ENCODE measurements at regions not wholly inside any gene's neighbourhood (a gene's known extent, or its start where the extent isn't known, plus 50 kb on each side); places are given as distances from the start of the nearest gene placed in this dataset.

GRCh38 chr15:87493803-87494202, 762.7 kb downstream of the NTRK3 start:
- TF ChIP-seq, protein P1, sequence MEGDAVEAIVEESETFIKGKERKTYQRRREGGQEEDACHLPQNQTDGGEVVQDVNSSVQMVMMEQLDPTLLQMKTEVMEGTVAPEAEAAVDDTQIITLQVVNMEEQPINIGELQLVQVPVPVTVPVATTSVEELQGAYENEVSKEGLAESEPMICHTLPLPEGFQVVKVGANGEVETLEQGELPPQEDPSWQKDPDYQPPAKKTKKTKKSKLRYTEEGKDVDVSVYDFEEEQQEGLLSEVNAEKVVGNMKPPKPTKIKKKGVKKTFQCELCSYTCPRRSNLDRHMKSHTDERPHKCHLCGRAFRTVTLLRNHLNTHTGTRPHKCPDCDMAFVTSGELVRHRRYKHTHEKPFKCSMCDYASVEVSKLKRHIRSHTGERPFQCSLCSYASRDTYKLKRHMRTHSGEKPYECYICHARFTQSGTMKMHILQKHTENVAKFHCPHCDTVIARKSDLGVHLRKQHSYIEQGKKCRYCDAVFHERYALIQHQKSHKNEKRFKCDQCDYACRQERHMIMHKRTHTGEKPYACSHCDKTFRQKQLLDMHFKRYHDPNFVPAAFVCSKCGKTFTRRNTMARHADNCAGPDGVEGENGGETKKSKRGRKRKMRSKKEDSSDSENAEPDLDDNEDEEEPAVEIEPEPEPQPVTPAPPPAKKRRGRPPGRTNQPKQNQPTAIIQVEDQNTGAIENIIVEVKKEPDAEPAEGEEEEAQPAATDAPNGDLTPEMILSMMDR (IDR thresholded peaks at IDR 0.05), result no peak
- TF ChIP-seq POLR2A (IDR thresholded peaks at IDR 0.05) (no peak), POLR2AphosphoS5 (IDR thresholded peaks at IDR 0.05) (no peak)

GRCh38 chr15:87492321-87492720, 764.2 kb downstream of the NTRK3 start:
- intact Hi-C loops (cut with DNase I), result no loop called here
- Histone ChIP-seq H3K27ac (no peak overlapping the region), H3K4me1 (replicated peaks) (no peaks in the 10 kb centered on the region), H3K4me3 (no peak overlapping the region), H3K27me3 (replicated peaks; ENCODE audit: insufficient read depth) (no peaks in the 10 kb centered on the region), H3K9me3 (no peaks in the 10 kb centered on the region), H3K36me3 (no peaks in the 10 kb centered on the region)
- no peak for DNase-seq (ENCODE audit: low spot score)
- WGBS, result 94% methylated on average over 1 of the region's 1 CpG
- TF ChIP-seq POLR2A (IDR thresholded peaks at IDR 0.05), result no peak
- no peak for TF ChIP-seq POLR2AphosphoS5 (IDR thresholded peaks at IDR 0.05)
- TF ChIP-seq, protein P1 (IDR thresholded peaks at IDR 0.05), result no peak

More at GRCh38 chr15:87493803-87494202, 762.7 kb downstream of the NTRK3 start:
- no peaks in the 10 kb centered on the region for H3K4me1 ChIP-seq (replicated peaks)
- no peaks in the 10 kb centered on the region for H3K36me3 ChIP-seq
- intact Hi-C loops (cut with DNase I), result no loop called here
- H3K27ac ChIP-seq, result no peak overlapping the region
- H3K27me3 ChIP-seq (replicated peaks; ENCODE audit: insufficient read depth), result no peaks in the 10 kb centered on the region
- no peak overlapping the region for H3K4me3 ChIP-seq
- no peaks in the 10 kb centered on the region for H3K9me3 ChIP-seq
- no peak for DNase-seq (ENCODE audit: low spot score)

DNA sequence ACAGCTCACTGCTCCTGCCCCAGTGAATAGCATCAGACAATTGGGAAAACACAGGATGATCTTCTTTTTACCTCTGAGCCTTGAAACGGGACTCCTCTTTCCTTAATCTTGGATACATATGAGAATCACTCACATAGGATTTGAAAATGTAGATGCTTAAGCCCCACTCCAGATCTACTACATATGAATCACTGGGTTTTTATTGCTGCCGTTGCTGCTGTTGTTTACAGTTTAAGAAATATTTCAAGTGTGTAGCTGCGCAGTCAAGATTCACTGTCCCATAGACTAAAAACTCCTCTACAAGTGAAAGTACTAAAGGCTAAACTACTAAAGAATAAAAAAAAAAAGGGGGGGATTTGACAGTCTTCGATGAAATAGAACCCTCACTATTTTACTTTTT, 765.9 kb downstream of the NTRK3 start:
- Histone ChIP-seq H3K27ac (no peak overlapping the region), H3K4me1 (replicated peaks) (no peaks in the 10 kb centered on the region), H3K9me3 (no peaks in the 10 kb centered on the region), H3K36me3 (no peaks in the 10 kb centered on the region), H3K27me3 (replicated peaks; ENCODE audit: insufficient read depth) (no peaks in the 10 kb centered on the region), H3K4me3 (no peak overlapping the region)
- intact Hi-C loops (cut with DNase I), result no loop called here
- DNase-seq (ENCODE audit: low spot score), result no peak
- TF ChIP-seq, protein P1 (IDR thresholded peaks at IDR 0.05), result no peak
- TF ChIP-seq POLR2AphosphoS5 (IDR thresholded peaks at IDR 0.05), result no peak
- no peak for TF ChIP-seq POLR2A (IDR thresholded peaks at IDR 0.05)
- WGBS, result 59% methylated on average over 4 of the region's 4 CpGs

DNA sequence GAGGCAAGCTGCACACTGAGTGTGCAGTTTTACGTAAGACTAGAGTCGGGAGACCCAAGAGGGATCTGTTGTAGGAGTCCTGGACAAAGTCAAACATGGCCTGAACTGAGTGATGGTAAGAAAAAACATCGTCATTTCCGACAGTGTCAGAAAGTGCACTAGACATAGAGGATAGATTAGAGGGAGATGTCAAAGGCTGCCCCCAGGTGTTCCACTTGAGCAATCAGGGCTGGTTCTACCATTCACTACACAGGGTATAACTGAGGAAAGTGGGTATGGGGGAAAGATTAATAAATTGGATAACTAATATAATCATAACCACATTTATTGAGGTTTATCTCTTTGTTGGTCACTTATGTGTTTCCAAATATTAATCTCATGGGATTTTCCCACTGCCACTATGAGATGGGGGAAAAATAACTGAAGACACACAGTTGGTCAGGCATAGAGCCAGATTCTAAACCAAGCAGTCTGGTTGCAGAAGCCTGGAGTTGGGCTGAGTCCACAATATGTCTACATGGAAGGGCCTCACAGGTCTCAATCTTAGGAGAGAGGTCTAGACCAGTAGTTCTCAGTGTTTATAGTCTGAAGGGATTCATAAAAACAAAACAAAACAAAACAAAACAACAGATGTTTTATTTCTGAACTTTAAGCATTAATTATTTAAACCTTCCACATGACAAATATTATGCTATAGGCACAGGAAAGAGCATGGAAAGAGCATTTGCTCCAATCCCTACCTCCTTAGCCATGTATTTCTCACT, 766.5 kb downstream of the NTRK3 start:
- TF ChIP-seq POLR2AphosphoS5 (IDR thresholded peaks at IDR 0.05), result no peak
- TF ChIP-seq POLR2A (IDR thresholded peaks at IDR 0.05), result no peak
- TF ChIP-seq, protein P1 (IDR thresholded peaks at IDR 0.05), result no peak
- Histone ChIP-seq H3K36me3 (no peaks in the 10 kb centered on the region), H3K9me3 (no peaks in the 10 kb centered on the region), H3K27ac (no peak overlapping the region), H3K4me3 (no peak overlapping the region), H3K4me1 (replicated peaks) (no peaks in the 10 kb centered on the region), H3K27me3 (replicated peaks; ENCODE audit: insufficient read depth) (no peaks in the 10 kb centered on the region)
- WGBS, result 90% methylated on average over 4 of the region's 4 CpGs
- intact Hi-C loops (cut with DNase I), result no loop called here
- DNase-seq (ENCODE audit: low spot score), result no peak

GRCh38 chr15:87489456-87489855, 767.1 kb downstream of the NTRK3 start:
- H3K4me3 ChIP-seq, result no peak overlapping the region
- H3K9me3 ChIP-seq, result no peaks in the 10 kb centered on the region
- no peaks in the 10 kb centered on the region for H3K4me1 ChIP-seq (replicated peaks)
- TF ChIP-seq POLR2A (IDR thresholded peaks at IDR 0.05) (no peak), POLR2AphosphoS5 (IDR thresholded peaks at IDR 0.05) (no peak)
- TF ChIP-seq, protein P1 (IDR thresholded peaks at IDR 0.05), result no peak
- no peaks in the 10 kb centered on the region for H3K27me3 ChIP-seq (replicated peaks; ENCODE audit: insufficient read depth)
- H3K36me3 ChIP-seq, result no peaks in the 10 kb centered on the region
- intact Hi-C loops (cut with DNase I), result no loop called here
- DNase-seq (ENCODE audit: low spot score), result no peak
- no peak overlapping the region for H3K27ac ChIP-seq

All from prostate gland (tissue), 2 donors.